Activated CD8-positive, alpha-beta T cell treated with anti-CD3 and anti-CD28 coated beads, Interleukin-2, amount 10 ng/mL, durations not matched to agents 7 days and 5 days (primary cell): ENCODE measurements at regions not wholly inside any gene's neighbourhood (a gene's known extent, or its start where the extent isn't known, plus 50 kb on each side); places are given as distances from the start of the nearest gene placed in this dataset.
"Not testable (repeated sequence)": the region's sequence is repeated elsewhere in the genome, so short reads cannot be mapped to it uniquely, and the experiment has no call there.

Experiments used
- ATAC-seq: fragments of 150-1000 bp; cut with Tn5 transposase; one replicate; pipeline ENCODE4 v1.10.0; 2021; ENCODE audit warnings: moderate library complexity
- CTCF ChIA-PET: fragments of 350-600 bp; sonication (Branson Sonifier 250); formaldehyde crosslinking; loops from one replicate; lab custom pipeline; 2021; ENCODE audit warnings: antibody characterized with exemption; lab: Charles Lee
- POLR2A ChIA-PET: fragments of 350-600 bp; sonication (Branson Sonifier 250); formaldehyde crosslinking; loops from one replicate; lab custom pipeline; 2021; ENCODE audit warnings: antibody characterized with exemption; lab: Charles Lee
- DNase-seq: peaks from one replicate; pipeline ENCODE4 v3.0.0-alpha.2; 2020
- H3K27ac Mint-ChIP-seq: one replicate; pipeline ENCODE4 v1.8.0; 2021; ENCODE audit warnings: mild to moderate bottlenecking, mixed read lengths
- H3K27me3 Mint-ChIP-seq: one replicate; pipeline ENCODE4 v1.8.0; 2021; ENCODE audit warnings: low read depth, mixed read lengths
- H3K36me3 Mint-ChIP-seq: one replicate; pipeline ENCODE4 v1.8.0; 2021; ENCODE audit warnings: low read depth, mixed read lengths
- H3K4me1 Mint-ChIP-seq: one replicate; pipeline ENCODE4 v1.8.0; 2021; ENCODE audit warnings: low read depth, mixed read lengths
- H3K4me3 Mint-ChIP-seq: one replicate; pipeline ENCODE4 v1.8.0; 2021; ENCODE audit warnings: mild to moderate bottlenecking, mixed read lengths
- H3K9me3 Mint-ChIP-seq: one replicate; pipeline ENCODE4 v1.8.0; 2022; ENCODE audit warnings: mixed read lengths; ENCODE audit not compliant: insufficient read depth

GRCh38 chr1:206317878-206318514 lies 114.7 kb downstream of the SRGAP2 start:
- DNase-seq, H3K36me3 Mint-ChIP-seq, H3K27ac Mint-ChIP-seq, H3K4me1 Mint-ChIP-seq, H3K9me3 Mint-ChIP-seq, H3K4me3 Mint-ChIP-seq, POLR2A ChIA-PET, H3K27me3 Mint-ChIP-seq, ATAC-seq, CTCF ChIA-PET: not testable (repeated sequence)

DNA sequence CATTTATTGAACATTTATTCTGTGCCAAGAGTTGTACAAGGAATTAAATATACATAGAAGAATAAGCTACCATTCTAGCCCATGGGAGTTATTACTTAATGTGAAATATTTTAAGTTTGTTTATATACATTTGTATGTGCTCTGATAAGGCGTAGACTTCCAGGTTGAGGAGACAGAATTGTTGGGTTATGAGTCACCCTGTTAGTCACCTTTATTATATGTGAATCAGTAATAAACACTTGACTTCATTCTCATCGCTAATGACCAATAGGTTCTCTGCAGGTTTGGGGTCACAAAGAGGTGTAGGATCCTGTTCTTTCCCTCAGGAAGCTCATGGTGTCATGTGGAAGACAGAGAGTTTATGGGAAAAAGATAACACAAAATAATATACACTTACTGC lies 116.9 kb downstream of the SRGAP2 start:
- H3K36me3 Mint-ChIP-seq, H3K27ac Mint-ChIP-seq, H3K4me1 Mint-ChIP-seq, DNase-seq, POLR2A ChIA-PET, H3K27me3 Mint-ChIP-seq, CTCF ChIA-PET, H3K4me3 Mint-ChIP-seq, ATAC-seq, H3K9me3 Mint-ChIP-seq: not testable (repeated sequence)

GRCh38 chr1:206326159-206326939 lies 123.0 kb downstream of the SRGAP2 start:
- H3K9me3 Mint-ChIP-seq, H3K4me3 Mint-ChIP-seq, H3K27ac Mint-ChIP-seq, H3K36me3 Mint-ChIP-seq, ATAC-seq, CTCF ChIA-PET, H3K27me3 Mint-ChIP-seq, POLR2A ChIA-PET, DNase-seq, H3K4me1 Mint-ChIP-seq: not testable (repeated sequence)

- POLR2A ChIA-PET, ATAC-seq, CTCF ChIA-PET, H3K27me3 Mint-ChIP-seq, H3K9me3 Mint-ChIP-seq, H3K27ac Mint-ChIP-seq, H3K4me1 Mint-ChIP-seq, H3K4me3 Mint-ChIP-seq, H3K36me3 Mint-ChIP-seq, DNase-seq: not testable (repeated sequence)
Observed at GRCh38 chr1:206331597-206331996, 128.3 kb downstream of the SRGAP2 start.

- H3K4me3 Mint-ChIP-seq, CTCF ChIA-PET, POLR2A ChIA-PET, H3K27ac Mint-ChIP-seq, DNase-seq, ATAC-seq, H3K36me3 Mint-ChIP-seq, H3K9me3 Mint-ChIP-seq, H3K4me1 Mint-ChIP-seq, H3K27me3 Mint-ChIP-seq: not testable (repeated sequence)
Observed at GRCh38 chr1:206333316-206333715, 130.0 kb downstream of the SRGAP2 start.

DNA sequence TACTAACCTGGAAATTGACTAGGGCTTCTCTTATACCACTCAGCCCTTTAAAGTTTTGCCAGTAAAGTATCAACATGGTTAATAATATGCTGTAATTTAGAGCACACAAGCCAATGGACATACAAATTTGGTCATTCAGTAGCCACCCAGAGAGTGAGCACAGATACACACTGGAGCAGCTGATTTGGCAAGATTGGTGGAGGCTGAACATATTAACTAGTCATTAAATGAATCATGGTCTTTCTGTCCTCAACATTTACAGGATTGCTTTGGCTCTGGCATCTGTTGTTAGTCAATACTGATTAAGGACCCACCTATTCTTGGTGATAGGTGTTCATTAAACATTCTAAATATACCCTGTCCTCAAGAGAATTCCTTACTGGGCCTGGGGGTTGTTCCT lies 130.6 kb downstream of the SRGAP2 start:
- H3K36me3 Mint-ChIP-seq, H3K9me3 Mint-ChIP-seq, H3K4me3 Mint-ChIP-seq, CTCF ChIA-PET, ATAC-seq, H3K27ac Mint-ChIP-seq, DNase-seq, POLR2A ChIA-PET, H3K27me3 Mint-ChIP-seq, H3K4me1 Mint-ChIP-seq: not testable (repeated sequence)

DNA sequence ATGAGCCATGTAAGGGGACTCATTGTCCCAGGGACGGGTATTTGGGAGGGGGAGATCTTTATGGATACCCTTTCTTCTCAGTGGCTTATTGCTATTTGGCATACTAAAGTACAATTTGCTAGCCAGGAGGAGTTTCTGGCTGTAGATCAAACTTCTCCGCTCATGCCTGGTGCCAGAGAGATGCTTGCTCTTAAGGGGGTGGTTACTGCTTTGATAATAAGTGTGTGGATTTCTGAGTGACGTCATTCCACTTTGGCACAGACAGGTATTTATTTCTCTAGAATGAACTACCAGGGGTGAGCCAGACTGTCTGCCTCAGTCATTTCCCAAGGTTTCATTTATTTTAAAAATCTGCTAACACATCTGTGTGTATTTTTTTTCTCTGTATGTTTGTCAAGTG lies 131.1 kb downstream of the SRGAP2 start:
- H3K4me1 Mint-ChIP-seq, H3K4me3 Mint-ChIP-seq, H3K27ac Mint-ChIP-seq, H3K9me3 Mint-ChIP-seq, ATAC-seq, CTCF ChIA-PET, H3K27me3 Mint-ChIP-seq, POLR2A ChIA-PET, DNase-seq, H3K36me3 Mint-ChIP-seq: not testable (repeated sequence)

DNA sequence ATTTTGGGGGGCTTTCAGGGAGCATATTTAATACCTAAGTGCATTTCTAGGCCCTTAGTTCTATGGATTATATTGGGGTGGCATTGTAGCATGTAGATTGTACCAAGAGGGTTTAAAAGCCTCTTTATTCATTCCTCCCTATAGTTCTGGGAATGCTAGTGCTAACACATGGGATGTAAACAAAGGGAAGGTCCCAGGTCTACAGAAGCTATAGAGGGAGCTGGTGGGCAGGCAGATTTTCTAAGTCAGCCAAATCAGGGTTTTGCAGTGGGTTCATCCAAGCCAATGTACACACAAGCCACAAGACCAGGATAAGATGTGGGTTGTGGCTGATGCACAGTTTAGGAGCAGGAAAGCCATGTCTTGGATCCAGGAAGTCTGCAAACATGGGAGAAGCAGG lies 131.8 kb downstream of the SRGAP2 start:
- POLR2A ChIA-PET, ATAC-seq, H3K4me1 Mint-ChIP-seq, H3K27me3 Mint-ChIP-seq, DNase-seq, CTCF ChIA-PET, H3K4me3 Mint-ChIP-seq, H3K27ac Mint-ChIP-seq, H3K36me3 Mint-ChIP-seq, H3K9me3 Mint-ChIP-seq: not testable (repeated sequence)

DNA sequence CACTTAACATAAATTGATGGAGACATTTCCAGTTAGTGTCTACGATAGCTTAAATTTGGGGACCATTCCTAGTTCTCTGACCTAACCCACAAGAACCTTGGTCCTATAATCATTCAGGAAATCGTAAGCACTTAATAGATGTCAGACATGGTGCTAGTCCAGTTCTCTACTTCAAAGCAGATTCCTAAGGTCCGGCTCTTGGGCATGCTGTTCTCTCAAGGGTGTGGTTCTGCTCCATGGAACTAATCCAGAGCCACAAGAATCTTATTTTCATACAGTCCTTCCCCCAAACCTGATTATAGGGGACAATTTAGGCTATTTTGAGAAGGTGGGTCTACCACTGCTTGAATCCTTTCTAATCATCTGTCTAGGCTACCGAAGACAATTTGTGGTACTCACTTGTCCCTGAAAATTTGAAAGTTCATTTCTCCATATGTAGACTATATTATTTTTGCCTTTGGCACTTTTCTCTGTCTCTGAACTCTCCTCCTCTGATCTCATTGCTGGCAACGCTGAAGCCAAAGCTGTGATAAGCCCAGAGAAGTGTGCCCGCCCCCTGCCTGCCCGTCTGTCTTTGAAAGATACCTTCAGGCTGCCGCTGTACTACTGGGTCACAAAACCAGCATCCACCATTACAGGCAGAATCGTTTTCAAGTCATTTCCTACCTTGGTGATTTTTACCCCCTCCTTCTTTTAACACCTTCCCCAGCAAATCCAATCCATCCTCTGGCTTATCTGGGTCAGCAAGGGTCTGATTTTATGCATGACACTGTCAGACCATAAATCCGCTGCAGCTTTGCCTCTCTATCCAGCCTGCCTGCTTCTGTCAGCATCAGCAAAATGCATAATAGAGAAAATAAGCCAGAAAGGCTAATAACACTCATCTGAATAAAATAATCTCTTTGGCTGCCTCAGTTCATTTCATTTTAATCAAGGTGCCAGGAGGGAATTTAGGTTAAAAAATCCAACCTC lies 132.8 kb downstream of the SRGAP2 start:
- H3K4me3 Mint-ChIP-seq, H3K27me3 Mint-ChIP-seq, H3K9me3 Mint-ChIP-seq, POLR2A ChIA-PET, H3K27ac Mint-ChIP-seq, DNase-seq, ATAC-seq, H3K4me1 Mint-ChIP-seq, CTCF ChIA-PET, H3K36me3 Mint-ChIP-seq: not testable (repeated sequence)

GRCh38 chr1:206337024-206337423 lies 133.3 kb upstream of the IKBKE start:
- DNase-seq, H3K27me3 Mint-ChIP-seq, H3K36me3 Mint-ChIP-seq, H3K4me3 Mint-ChIP-seq, H3K9me3 Mint-ChIP-seq, POLR2A ChIA-PET, H3K4me1 Mint-ChIP-seq, ATAC-seq, H3K27ac Mint-ChIP-seq, CTCF ChIA-PET: not testable (repeated sequence)

GRCh38 chr1:206350493-206351275 lies 119.6 kb upstream of the IKBKE start:
- H3K27ac Mint-ChIP-seq, H3K4me1 Mint-ChIP-seq, POLR2A ChIA-PET, H3K9me3 Mint-ChIP-seq, H3K36me3 Mint-ChIP-seq, H3K4me3 Mint-ChIP-seq, DNase-seq, CTCF ChIA-PET, H3K27me3 Mint-ChIP-seq: not testable (repeated sequence)
- ATAC-seq = peak; percentile 82
